SK-N-MC (cell line): ENCODE measurements at regions not wholly inside any gene's neighbourhood (a gene's known extent, or its start where the extent isn't known, plus 50 kb on each side); places are given as distances from the start of the nearest gene placed in this dataset.

Experiments used
- EZH2 ChIP-seq: fragments of 200-600 bp; sonication (generic); IDR thresholded peaks from one replicate; pipeline ENCODE4 v1.6.1; 2017; ENCODE audit warnings: antibody characterized with exemption
- POLR2AphosphoS5 ChIP-seq: IDR thresholded peaks from 2 replicates; pipeline ENCODE4 v1.6.1; 2012; ENCODE audit warnings: mild to moderate bottlenecking, low read depth, low read length, borderline replicate concordance

- no peak for TF ChIP-seq POLR2AphosphoS5
- TF ChIP-seq EZH2: no peak
Measured at GRCh38 chr9:86716326-86716922, 230.9 kb downstream of the GAS1 start.
